NCI-H2171 treated with DMSO at 0.1 percent for 48 hours (cell line): ENCODE measurements at regions not wholly inside any gene's neighbourhood (a gene's known extent, or its start where the extent isn't known, plus 50 kb on each side); places are given as distances from the start of the nearest gene placed in this dataset.

Experiments used
- DNase-seq: peaks from one replicate; lab custom pipeline; 2025; lab: John Stamatoyannopoulos, UW

DNA sequence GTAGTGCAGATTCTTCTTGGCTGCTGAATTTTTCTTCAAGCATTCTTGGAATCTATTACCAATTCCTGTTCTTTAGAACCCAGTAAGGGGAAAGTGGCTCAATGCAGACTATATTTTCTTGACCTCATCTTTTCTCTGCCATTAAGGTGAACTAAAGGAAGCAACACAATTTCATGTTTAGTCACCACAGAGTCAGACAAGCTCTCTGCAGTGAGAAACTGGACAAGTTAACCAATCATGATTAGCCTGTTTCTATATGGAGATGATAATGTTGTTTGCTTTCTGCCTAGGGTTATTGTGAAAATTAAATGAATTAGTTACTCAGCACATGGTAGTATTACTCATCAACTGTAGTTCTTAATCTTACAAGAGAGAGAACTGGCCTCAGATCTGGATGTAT is 1075.1 kb downstream of the AGBL1 start:
- DNase-seq: no peak

DNA sequence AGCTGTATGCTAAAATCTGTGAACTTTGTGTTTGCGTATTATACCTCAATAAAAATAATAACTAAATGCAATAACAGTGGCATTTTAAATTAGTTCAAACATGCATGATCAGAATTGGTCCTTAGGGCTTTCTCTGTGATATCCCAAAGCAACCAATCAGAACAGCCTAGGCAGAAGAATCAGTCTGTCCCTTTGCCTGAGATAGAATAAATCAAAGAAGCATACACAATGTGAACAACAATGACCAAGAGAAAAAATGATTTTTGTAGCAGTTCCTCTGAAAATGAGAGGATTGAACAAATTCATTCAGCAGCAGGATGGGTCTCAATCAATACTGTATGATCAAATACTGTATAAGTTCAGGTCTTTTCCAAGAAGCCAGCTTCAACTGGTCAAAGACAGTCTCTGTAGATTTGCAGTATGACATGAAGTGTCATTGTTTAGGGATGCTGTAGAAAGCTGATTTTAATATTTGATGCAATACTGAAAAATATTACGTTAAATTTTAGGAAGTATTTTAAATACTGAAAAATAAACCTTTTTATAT is 1071.6 kb downstream of the AGBL1 start:
- DNase-seq: no peak

GRCh38 chr15:87145696-87146095 is 1066.0 kb downstream of the AGBL1 start:
- DNase-seq: peak; percentile 44

DNA sequence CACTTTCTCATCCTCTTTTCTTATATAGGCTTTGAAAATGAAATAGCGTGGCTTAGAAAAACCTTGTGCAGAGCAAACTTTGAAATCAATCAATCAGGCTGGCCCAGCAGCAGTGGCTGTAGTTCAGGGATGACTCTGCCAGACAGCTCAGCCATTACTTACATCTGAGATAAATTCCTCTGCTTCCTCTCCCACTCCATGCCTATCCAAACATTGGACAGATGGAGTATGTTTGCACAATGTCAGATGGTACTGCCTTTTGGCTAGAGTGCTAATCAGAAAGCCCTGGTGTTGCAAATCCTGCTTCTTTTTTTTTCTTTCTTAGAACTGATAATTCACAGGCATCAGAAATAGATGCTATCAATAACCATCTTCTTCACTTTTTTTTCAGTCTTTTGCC is 1065.1 kb downstream of the AGBL1 start:
- peak; percentile 98 for DNase-seq

DNA sequence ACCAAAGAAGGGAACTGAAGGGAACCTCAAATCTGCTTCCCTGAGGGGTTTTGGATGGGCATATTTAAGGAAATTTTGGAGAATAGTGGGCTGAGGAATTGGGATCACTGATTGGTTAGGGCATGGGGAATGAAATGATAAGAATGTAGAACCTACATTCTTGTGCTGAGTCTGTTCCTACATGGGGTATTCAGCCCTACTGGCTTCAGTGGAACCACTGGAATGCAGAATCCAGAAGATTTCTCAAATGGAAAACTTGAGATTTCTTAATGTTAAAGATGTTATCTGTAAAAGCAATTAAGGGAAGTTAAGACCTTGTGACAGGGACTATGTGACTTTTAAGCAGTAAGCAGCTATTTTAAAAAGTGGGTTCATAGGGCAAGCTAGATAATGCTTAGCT is 1062.4 kb downstream of the AGBL1 start:
- no peak for DNase-seq

- DNase-seq: no peak
Measured at GRCh38 chr15:87135109-87135508, 1055.4 kb downstream of the AGBL1 start.

DNA sequence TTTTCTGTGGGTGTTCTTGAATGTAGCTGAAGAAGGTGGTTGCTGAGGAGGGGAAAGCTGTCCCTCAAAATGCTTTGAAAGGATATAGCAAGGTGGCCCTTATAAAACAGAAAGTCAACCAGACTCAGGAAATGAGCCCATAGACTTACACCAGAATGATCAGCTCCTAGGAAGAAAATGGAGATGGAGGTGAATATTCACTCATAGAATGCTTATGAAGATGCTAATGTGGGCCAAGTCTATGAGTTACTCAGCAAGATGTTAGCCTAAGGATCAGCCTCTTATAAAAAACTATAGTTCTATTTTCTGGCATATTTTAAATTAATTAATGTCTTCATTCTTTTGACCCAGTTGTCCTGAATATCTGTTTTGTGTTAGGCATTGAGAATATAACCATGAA is 1054.0 kb downstream of the AGBL1 start:
- no peak for DNase-seq

DNA sequence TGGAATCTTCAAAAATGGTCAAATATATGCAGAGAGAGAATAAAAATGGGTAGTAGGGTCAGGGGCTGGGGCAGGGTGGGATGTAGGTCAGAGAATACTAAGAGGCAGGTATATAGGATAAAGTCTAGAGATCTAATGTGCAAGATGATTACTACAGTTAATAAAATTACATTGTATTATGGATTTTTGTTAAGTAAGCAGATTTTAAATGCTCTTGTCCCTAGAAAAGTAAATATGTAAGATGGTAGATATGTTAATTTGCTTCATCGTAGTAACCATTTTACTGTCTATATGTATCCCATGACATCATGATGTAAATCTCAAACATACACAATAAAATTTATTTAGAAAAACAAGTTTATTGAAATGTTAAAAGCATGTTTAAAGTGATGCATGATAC is 1051.4 kb downstream of the AGBL1 start:
- DNase-seq: no peak

- DNase-seq: no peak
Measured at GRCh38 chr15:87129916-87130315, 1050.2 kb downstream of the AGBL1 start.

GRCh38 chr15:87123676-87124382 is 1044.2 kb downstream of the AGBL1 start:
- DNase-seq: no peak

DNA sequence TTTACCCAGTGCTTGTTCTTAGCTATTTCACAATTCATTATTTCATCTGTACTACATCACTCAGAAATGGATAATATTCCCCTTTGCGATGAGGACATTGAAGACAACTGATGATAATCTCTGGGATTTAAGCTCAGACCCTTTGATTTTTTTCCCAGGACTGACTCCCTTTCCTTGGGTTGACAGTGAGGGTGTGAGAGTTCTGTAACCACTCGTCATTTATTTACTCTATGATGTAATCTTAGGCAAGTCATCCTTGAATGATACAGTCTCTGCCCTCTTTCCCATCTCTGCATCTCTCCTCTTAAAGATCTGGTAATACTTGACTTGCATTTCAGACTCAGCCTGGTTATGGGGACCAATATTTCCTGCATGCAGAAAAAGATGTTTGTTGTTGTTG is 1041.7 kb downstream of the AGBL1 start:
- no peak for DNase-seq

DNA sequence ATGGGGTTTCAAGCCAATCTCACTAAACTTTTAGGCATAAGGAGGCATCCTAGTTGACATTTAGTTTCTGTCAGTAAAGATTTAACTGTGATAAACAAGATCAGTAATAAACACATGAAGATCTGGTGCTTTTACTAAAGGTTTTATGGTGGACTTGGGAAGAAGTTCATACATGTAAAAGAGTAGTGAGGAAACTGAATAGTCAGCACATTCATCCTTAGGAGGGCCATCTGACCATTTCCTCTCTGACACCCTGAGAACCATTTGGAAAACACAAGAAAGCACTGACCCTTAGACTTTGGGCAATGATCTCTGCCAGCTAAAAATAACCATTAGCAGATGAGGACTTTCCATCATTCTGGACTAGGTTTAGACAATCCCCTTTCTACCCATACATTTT is 1040.9 kb downstream of the AGBL1 start:
- no peak for DNase-seq

GRCh38 chr15:87118846-87119245 is 1039.2 kb downstream of the AGBL1 start:
- DNase-seq: peak; percentile 74

DNA sequence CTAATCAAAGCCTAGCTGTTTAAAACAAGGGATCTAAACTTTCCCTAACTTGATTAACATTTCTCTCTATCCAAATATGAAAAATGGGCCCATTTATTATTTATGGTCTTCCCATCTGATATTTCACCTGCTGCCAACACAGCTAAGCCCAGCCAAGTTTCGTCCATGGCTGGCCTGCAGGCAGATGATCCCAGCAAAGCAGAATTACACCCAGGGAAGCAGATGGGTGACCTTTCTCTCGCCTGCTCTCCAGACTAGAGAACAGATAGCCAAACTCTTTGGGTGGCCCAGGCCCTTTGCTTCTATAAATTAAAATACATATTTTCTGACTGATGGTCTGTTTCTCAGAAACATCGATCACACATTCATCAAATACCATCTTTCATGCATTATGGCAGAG is 1038.8 kb downstream of the AGBL1 start:
- peak; percentile 47 for DNase-seq

DNA sequence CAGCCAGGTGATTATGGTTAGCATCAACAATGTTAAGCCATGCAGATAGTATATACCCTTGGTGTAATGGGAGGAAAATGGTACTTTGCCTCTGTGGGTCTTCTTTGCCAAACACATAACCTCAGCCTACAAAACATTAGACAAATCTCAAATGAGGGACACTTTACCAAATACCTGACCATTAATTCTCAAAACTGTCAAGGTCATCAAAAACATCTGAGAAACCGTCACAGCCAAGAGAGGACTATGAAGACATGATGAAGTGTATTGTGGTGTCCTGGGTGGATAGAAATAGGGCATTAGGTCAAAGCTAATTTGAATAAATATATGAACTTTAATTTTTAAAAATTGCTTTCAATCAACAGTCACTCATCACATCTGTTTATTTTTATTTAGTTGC is 1036.1 kb downstream of the AGBL1 start:
- DNase-seq: no peak

DNA sequence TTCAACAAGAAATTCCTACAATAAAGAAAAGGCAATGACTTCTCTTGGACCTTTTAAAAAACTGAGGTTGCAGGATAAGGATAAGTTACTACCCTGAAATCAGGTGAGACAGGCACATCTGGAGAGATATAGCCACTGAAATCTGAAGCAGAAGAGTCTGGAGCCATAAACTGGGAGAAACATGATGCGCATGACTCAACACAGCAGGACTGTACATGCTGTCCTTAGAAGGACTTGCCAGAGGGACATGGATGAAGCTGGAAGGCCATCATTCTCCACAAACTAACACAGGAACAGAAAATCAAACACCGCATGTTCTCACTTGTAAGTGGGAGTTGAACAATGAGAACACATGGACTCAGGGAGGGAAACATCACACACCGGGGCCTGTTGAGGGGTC is 1020.2 kb downstream of the AGBL1 start:
- DNase-seq: no peak

DNA sequence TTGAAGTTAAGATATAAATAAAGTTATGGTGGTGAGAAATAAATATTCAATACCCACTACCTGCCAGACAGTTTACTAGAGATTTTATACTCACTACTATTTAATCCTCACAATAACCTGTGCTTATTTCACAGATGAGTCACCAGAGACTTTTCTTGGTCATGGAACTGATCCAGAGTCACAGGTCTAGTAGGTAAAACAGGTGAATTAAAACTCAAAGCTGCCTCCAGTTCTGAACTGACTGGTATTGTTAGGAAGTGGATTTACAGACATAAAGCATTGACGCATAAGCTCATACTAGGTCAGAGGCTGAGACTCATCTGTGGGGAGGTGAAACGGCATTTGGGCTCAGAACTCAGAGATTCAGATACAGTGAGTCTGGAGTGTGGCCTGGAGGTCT is 1009.9 kb downstream of the AGBL1 start:
- DNase-seq: no peak

GRCh38 chr15:87083201-87083600 is 1003.5 kb downstream of the AGBL1 start:
- DNase-seq: no peak

DNA sequence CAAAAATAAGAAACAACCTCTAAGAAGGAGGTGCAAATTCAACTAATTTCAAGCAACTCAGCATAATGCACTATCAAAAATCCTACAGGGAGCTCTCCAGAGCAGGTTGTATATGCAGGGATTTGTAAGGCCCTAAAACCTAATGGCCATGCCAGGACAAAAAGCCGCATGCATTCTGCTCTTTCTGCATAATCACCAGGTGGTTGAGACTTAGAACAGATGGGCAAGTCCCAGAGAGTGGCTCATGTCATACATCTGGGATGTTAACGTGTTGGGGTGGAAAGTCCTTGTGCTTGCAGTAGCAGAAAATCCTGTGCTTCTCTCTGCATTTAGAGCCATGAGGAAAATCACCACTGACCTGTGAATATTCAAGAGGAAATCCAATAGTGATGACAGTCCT is 1002.9 kb downstream of the AGBL1 start:
- peak; percentile 92 for DNase-seq

GRCh38 chr15:87080547-87080946 is 1000.9 kb downstream of the AGBL1 start:
- no peak for DNase-seq
